SJCRH30 (cell line): ENCODE measurements at regions not wholly inside any gene's neighbourhood (a gene's known extent, or its start where the extent isn't known, plus 50 kb on each side); places are given as distances from the start of the nearest gene placed in this dataset.
A peak's percentile ranks its signal among the peaks of the same experiment; 100 is the strongest.

ENCODE experiments used
- DNase-seq, 2 experiments: peaks; one replicate each; pipeline ENCODE4 v3.0.0-alpha.2; 2015 to 2020
- H3K27ac ChIP-seq: fragments of 250-450 bp; sonication (Bioruptor Pico); 2 replicates; pipeline ENCODE4 v1.5.1; 2020; ENCODE audit warnings: mild to moderate bottlenecking, moderate library complexity
- H3K27me3 ChIP-seq: fragments of 250-450 bp; sonication (Bioruptor Pico); 2 replicates; pipeline ENCODE4 v1.5.1; 2020; ENCODE audit warnings: mild to moderate bottlenecking, moderate library complexity
- H3K36me3 ChIP-seq: fragments of 250-450 bp; sonication (Bioruptor Pico); 2 replicates; pipeline ENCODE4 v1.5.1; 2020; ENCODE audit warnings: mild to moderate bottlenecking, moderate library complexity
- H3K4me1 ChIP-seq: fragments of 250-450 bp; sonication (Bioruptor Pico); 2 replicates; pipeline ENCODE4 v1.5.1; 2020; ENCODE audit warnings: mild to moderate bottlenecking, moderate library complexity
- H3K4me3 ChIP-seq: fragments of 250-450 bp; sonication (Bioruptor Pico); 2 replicates; pipeline ENCODE4 v1.5.1; 2020; ENCODE audit warnings: mild to moderate bottlenecking, moderate library complexity
- H3K9me3 ChIP-seq: fragments of 250-450 bp; sonication (Bioruptor Pico); replicated peaks from 2 replicates; pipeline ENCODE4 v1.5.1; 2020; ENCODE audit warnings: mild to moderate bottlenecking, moderate library complexity

DNA sequence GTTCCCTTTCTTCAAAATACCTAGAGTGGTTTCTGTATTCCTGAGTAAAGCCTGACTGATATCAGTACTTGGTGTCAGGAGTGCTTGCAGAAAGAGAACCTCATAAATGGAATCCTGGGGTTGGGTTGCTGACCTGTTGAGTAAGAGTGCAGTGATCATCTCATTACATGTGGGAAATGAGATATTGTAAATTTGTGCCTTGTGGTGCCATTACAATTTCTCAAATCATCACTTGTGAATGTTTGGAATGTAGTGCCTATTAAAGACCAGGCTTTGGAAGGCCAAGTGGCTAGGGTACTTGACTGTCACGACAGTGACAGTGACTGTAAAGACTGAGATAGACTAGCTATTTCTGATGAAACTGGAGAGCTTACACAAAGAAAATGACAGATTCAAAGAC lies 176.7 kb upstream of the CTTNBP2NL start:
- H3K4me1 ChIP-seq = no peaks in the 10 kb centered on the region
- no peaks in the 10 kb centered on the region for H3K9me3 ChIP-seq
- DNase-seq = no peak
- no peaks in the 10 kb centered on the region for H3K36me3 ChIP-seq
- H3K27me3 ChIP-seq = no peaks in the 10 kb centered on the region
- no peak overlapping the region for H3K27ac ChIP-seq
- H3K4me3 ChIP-seq = no peak overlapping the region

DNA sequence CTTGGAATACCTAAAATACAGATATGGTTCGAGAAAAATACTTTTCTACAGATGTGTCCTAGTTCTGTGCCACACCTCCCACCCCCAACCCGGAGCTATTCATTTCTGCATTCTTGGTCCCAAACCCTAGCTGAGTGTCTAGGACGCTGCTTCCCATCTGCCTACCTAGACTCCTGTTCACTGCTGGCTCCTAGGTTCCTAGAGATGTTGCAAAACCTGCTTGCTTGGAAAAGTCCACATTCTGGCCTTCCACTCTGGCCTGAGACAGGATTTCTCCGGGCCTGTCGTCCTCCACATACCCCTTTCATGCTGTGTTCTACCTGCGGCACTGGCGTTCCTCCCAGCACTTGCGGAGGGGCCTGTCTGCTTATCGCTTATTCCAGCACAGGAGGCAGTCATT lies 165.8 kb upstream of the CTTNBP2NL start:
- no peak for DNase-seq
- H3K9me3 ChIP-seq = no peaks in the 10 kb centered on the region
- H3K27me3 ChIP-seq = no peaks in the 10 kb centered on the region

DNA sequence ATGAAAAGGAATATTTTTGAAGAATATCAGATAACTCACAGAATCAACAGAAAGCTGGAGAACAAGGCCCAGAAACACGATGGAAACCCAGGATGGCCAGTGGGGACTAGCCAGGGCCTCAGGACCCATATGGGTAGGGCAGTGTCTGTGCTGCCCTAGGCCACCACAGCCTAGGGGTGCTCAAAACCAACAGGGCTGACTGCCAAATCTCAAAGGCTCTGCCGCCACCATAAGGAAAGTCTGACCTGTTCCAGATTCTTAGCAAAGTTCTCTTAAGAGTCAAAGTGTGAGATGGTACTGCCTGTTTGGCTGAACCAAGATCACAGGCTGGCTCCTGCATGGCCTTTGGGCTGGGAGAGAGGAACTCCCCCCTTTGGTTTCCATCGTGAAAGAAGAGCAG lies 164.7 kb upstream of the CTTNBP2NL start:
- Histone ChIP-seq H3K9me3 (no peaks in the 10 kb centered on the region), H3K36me3 (no peaks in the 10 kb centered on the region), H3K4me1 (no peaks in the 10 kb centered on the region), H3K27me3 (no peaks in the 10 kb centered on the region), H3K27ac (no peak overlapping the region), H3K4me3 (no peak overlapping the region)
- DNase-seq = no peak

More for the DNA sequence above, 165.8 kb upstream of the CTTNBP2NL start:
- H3K36me3 ChIP-seq = no peaks in the 10 kb centered on the region
- H3K4me1 ChIP-seq = no peaks in the 10 kb centered on the region
- H3K4me3 ChIP-seq = no peak overlapping the region
- no peak overlapping the region for H3K27ac ChIP-seq

DNA sequence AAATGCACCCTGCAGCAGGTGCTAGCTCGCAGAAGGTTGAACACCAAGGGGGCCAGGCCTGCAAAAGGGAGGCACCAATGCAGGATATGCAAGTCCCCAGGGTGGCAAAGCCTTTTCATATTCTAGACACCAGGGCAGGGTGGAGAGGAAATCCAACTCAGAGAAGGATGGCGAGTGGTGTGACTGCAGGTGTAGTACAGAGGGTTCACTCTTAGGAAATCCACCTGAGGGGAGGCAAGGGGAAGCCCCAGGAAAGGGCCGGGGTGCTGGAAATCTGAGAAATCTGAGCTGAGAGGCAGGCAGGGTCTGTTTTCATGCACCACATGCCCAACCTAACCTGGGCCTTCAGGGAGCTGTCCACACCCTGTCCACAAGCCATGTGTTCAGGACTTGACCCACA lies 163.2 kb upstream of the CTTNBP2NL start:
- H3K27me3 ChIP-seq = no peaks in the 10 kb centered on the region
- no peaks in the 10 kb centered on the region for H3K9me3 ChIP-seq
- no peak for DNase-seq
- no peak overlapping the region for H3K27ac ChIP-seq
- no peak overlapping the region for H3K4me3 ChIP-seq
- H3K36me3 ChIP-seq = no peaks in the 10 kb centered on the region
- no peaks in the 10 kb centered on the region for H3K4me1 ChIP-seq

DNA sequence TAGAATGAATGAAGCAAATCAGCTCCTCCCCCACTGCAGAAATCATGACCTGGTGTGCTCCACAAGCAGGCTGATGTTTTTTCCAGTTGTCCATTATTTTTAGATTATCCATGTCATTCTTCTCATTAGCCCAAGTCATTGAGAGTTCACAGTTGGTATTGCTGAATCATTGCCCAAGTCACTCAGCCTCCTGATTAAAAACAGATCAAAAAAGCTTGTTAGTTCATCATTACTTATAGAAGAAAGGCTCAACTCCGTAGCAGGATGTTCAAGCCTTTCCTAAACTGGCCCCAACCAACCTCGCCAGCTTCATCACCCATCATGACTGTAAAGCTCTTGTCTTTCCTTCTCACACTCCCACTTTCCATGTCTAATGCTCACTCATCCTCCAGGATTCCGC lies 161.3 kb upstream of the CTTNBP2NL start:
- Histone ChIP-seq H3K4me3 (no peak overlapping the region), H3K9me3 (no peaks in the 10 kb centered on the region), H3K4me1 (no peaks in the 10 kb centered on the region), H3K27me3 (no peaks in the 10 kb centered on the region), H3K27ac (no peak overlapping the region), H3K36me3 (no peaks in the 10 kb centered on the region)
- DNase-seq = no peak

DNA sequence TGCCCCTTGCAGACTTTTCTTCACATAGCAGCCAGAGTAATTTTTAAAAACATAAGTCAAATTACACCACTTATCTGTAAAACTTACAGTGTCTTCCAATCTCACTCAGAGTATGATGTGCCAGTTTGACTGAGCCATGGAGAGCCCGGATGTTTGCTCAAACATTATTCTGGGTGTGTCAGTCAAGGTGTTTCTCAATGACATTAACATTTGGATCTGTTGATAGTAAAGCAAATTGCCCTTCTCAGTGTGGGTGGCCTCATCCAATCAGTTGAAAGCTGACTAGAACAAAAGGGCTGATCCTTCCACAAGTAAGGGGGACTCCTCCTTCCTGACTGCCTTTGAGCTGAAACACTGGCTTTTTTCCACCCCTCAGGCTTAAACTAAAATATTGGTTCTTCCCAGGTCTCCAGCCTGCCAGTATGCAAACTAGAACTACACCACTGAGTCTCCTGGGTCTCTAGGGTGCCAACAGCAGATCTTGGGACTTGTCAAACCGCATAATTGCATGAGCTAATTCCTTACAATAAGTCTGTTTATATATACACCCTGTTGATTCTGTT lies 157.9 kb upstream of the CTTNBP2NL start:
- Histone ChIP-seq H3K27ac (no peak overlapping the region), H3K4me1 (peaks cover 8% of the 10 kb centered on the region; the same call in 1 of the 2 replicates), H3K4me3 (no peak overlapping the region), H3K9me3 (no peaks in the 10 kb centered on the region), H3K36me3 (no peaks in the 10 kb centered on the region), H3K27me3 (no peaks in the 10 kb centered on the region)
- no peak for DNase-seq

DNA sequence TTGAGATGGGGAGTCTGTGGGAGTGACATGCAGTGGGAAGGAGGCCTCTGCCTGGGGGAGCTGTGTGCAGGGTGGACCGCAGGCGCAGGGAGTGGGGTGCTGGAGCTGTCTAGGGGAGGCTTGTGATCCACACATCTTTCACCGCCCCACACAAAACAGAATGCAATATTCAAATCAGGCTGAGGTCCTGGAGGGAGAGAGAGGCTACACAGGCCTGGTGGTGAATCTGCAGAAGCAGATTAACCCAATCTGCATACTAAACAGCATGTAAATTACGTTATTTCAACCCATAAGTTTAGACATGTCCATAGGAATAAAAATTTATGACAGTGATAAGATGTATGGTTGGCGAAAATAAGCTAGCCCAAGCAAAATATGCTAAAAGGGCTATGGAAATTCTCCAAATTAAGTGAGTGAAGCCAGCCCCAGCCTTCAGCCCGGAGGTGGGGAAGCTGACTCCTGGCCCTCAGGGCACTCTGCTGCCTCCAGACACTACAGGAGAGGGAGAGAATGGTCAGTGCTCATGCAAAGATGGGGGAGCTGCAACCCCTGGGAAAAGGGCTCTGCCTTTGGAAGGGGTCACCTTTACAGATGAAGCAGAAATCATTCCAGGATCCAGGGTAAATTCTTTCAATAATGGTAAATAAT lies 156.2 kb upstream of the CTTNBP2NL start:
- Histone ChIP-seq H3K27me3 (no peaks in the 10 kb centered on the region), H3K27ac (no peak overlapping the region), H3K9me3 (no peaks in the 10 kb centered on the region), H3K36me3 (no peaks in the 10 kb centered on the region), H3K4me3 (no peak overlapping the region), H3K4me1 (peaks cover 8% of the 10 kb centered on the region; the same call in 1 of the 2 replicates)
- DNase-seq = no peak

DNA sequence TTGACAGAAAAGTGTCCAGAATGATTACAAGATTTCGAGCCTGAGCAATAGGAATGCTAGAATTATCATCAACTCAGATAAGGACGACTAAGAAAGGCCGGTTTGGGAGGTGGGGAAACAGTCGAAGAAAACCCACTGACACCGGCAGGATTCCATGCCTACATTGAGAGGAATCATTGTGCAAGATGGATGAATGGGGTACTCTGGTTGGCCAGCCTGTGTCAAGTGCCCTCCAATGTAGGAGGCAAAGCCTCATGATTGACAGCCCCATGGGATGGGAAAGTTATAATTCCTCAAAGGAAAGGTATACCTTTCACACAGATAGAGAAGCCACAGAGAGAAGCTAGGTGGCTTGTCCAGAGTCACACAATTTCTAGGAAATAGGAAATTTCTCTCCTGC lies 153.5 kb upstream of the CTTNBP2NL start:
- H3K36me3 ChIP-seq = no peaks in the 10 kb centered on the region
- DNase-seq = no peak
- no peaks in the 10 kb centered on the region for H3K27me3 ChIP-seq
- H3K9me3 ChIP-seq = no peaks in the 10 kb centered on the region
- H3K27ac ChIP-seq = no peak overlapping the region
- H3K4me3 ChIP-seq = no peak overlapping the region
- H3K4me1 ChIP-seq = peaks cover 21% of the 10 kb centered on the region

DNA sequence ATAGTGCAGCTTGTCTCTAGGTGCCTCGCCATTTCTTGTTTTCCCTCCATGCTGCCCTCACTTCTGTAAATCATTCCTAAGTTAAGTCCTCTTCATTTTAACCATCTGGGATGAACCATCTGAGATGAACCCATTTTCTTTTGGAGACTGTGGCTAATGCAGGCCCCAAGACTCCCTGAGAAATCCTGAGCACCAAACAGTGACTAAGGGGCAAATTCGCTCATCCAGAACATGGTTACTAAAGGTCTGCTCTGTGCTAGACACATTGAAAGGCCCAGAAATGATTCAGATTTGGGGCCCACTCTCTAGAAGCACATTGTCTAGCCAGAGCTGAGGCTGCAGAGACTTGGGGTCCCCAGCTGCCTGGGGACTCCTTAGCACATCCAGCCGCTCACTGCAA lies 151.9 kb upstream of the CTTNBP2NL start:
- Histone ChIP-seq H3K4me3 (no peak overlapping the region), H3K9me3 (no peaks in the 10 kb centered on the region), H3K27me3 (no peaks in the 10 kb centered on the region), H3K27ac (no peak overlapping the region), H3K36me3 (no peaks in the 10 kb centered on the region), H3K4me1 (peaks cover 30% of the 10 kb centered on the region)
- no peak for DNase-seq

DNA sequence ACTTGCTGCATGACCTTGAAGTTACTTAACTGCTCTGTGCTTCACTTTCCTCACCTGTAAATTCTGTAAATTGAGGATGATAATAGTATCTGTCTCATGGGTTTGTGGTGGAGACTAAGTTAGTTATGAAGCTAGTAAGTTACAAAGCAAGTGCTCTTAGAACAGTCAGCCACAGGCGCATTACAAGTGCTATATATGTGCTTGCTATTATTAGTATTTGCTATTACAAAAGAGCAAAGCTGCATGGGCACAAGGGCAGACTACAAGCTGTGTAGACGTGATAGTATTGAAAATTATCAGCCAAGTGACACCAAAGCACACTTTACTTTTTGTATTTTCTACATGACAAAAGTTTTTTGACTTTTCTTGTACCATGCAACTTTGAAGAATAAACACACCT lies 150.9 kb upstream of the CTTNBP2NL start:
- H3K36me3 ChIP-seq = no peaks in the 10 kb centered on the region
- H3K9me3 ChIP-seq = no peaks in the 10 kb centered on the region
- H3K27ac ChIP-seq = no peak overlapping the region
- H3K4me1 ChIP-seq = peaks cover 30% of the 10 kb centered on the region
- no peak for DNase-seq
- H3K27me3 ChIP-seq = no peaks in the 10 kb centered on the region
- no peak overlapping the region for H3K4me3 ChIP-seq

DNA sequence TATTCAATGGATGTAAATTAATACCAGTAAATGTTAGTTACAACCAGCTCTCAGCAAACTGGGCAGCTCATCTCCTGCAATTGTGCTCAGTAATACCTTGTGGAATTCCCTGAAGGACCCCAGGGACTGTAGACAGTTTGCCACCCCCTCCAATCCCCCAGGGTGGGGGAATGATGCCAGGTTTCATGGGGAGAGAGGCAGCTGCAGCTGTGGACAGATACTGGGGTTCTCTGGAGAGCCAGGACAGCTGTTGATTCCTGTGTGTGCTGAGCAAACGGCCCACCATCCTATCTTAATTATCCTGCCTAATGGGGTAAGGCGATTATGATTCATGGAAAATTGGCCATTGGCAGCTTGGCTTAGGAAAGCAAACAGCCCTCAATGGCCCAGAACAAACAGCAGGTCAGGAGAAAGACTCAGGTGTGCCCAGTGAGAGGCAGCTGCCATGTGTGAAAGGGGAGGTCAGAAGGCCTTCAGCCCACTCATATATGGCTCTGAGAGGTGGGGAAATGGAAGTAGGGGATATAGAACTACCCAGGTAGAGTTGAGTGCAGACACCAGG lies 148.9 kb upstream of the CTTNBP2NL start:
- DNase-seq = peak; percentile 82 to 84
- Histone ChIP-seq H3K36me3 (no peaks in the 10 kb centered on the region), H3K27ac (peak overlapping the region; percentile 21; the same call in 1 of the 2 replicates)

DNA sequence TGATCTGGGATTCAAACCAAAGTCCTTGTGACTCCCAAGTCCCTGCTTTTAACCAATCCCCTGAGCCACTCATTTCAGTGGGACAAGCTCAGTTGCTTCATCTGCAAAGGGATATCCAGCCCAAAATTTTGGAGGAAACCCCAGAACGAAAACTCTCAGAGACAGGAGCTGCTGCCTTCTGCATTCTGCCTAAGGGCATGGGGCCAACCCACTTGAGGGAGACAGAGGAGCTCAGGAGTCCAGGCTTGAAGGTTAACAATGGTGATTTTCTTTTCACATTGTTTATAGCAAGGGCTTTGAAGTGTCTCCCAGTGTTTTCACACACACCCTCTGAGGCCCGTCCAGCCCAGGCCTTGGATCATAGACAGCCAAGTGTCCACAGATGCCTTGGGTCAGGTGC lies 148.1 kb upstream of the CTTNBP2NL start:
- Histone ChIP-seq H3K4me3 (no peak overlapping the region), H3K27me3 (no peaks in the 10 kb centered on the region), H3K4me1 (peaks cover 23% of the 10 kb centered on the region), H3K36me3 (no peaks in the 10 kb centered on the region), H3K9me3 (no peaks in the 10 kb centered on the region), H3K27ac (no peak overlapping the region)
- peak; percentile 48 for DNase-seq

More for the DNA sequence above, 148.9 kb upstream of the CTTNBP2NL start:
- H3K4me1 ChIP-seq = peaks cover 21% of the 10 kb centered on the region
- H3K27me3 ChIP-seq = no peaks in the 10 kb centered on the region
- no peak overlapping the region for H3K4me3 ChIP-seq
- H3K9me3 ChIP-seq = no peaks in the 10 kb centered on the region

DNA sequence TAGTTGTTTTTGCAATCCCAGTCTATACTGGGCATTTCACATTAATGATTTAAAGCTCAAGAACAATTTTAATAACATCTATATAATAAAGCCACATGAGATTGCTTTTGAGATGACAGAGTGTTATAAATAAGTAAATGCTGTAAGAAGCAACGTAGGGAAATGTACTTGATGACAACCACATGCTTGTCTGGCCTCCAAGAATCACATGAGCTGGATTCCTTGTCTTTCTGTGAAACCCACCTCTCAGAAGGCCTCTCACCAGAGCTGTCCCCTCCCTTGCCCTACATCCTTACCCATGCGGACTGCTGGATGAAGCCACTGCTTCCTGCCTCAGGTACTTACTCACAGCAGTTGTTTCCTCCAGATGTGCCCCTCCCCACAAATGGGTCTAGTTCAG lies 145.1 kb upstream of the CTTNBP2NL start:
- peaks cover 27% of the 10 kb centered on the region for H3K4me1 ChIP-seq
- H3K36me3 ChIP-seq = no peaks in the 10 kb centered on the region
- H3K27ac ChIP-seq = no peak overlapping the region
- no peak for DNase-seq
- no peaks in the 10 kb centered on the region for H3K27me3 ChIP-seq
- H3K4me3 ChIP-seq = no peak overlapping the region
- H3K9me3 ChIP-seq = no peaks in the 10 kb centered on the region

DNA sequence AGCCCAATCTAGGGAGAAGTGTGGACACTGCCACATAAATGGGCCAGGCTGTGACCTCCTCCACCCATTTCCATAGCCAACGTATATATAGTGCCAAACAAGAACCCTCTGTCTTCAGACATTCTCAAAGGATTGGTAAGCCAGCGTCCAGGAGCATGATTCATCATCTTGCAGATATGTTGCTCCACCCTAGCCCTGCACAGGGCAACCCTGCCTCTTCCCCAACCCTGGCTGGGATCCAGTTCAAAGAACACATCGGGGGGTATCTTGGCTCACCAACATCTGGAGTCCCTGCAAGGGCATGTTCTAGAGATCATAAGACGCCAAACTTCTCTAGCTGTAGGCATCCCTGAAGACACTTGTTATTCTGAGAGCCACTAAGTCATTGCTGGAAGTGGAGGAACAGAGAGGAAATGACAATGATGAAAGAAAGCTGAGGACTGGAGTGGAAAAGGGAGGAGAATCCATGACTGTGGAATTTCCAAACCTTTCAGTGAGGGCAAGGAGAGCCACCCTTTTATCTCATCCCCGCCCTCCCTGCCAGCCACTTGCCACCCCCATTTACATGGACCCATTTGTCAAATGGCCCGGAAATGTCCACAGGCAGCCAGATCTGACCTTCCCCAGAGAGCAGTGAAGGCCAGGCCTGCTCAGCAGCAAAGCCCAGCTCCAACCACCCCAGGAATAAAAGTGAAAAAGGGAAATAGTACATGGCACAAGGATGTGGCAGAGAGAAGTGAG lies 144.1 kb upstream of the CTTNBP2NL start:
- no peak overlapping the region for H3K27ac ChIP-seq
- no peak for DNase-seq

DNA sequence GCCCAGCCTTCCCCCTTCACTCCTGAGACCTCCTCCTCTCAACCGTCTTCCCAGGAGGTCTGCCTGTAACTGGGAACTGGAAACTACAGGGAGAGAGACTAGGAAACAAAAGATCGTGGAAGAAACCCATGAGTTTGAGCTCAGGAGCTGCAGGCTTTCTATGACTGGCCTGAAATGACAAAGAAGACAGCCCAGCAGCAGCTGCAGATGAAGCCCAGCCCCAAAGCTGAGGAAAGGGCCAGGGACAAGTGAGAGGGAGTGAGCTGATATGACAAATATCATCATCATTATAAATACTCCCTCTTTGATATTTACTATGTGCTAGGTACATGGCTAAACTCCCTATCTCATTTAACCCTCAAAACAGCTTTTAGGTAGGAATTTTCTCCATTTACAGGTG lies 142.6 kb upstream of the CTTNBP2NL start:
- Histone ChIP-seq H3K4me1 (peaks cover 10% of the 10 kb centered on the region; the same call in 1 of the 2 replicates), H3K4me3 (no peak overlapping the region), H3K27me3 (no peaks in the 10 kb centered on the region), H3K27ac (no peak overlapping the region; the same call in 1 of the 2 replicates), H3K9me3 (no peaks in the 10 kb centered on the region), H3K36me3 (no peaks in the 10 kb centered on the region)
- DNase-seq = peak in 1 of 2 experiments; percentile 22

More for the DNA sequence above, 144.1 kb upstream of the CTTNBP2NL start:
- Histone ChIP-seq H3K27me3 (no peaks in the 10 kb centered on the region), H3K4me3 (no peak overlapping the region), H3K4me1 (peaks cover 23% of the 10 kb centered on the region), H3K9me3 (no peaks in the 10 kb centered on the region), H3K36me3 (no peaks in the 10 kb centered on the region)
